Colon (tissue), 2 donors: ENCODE measurements at regions not wholly inside any gene's neighbourhood (a gene's known extent, or its start where the extent isn't known, plus 50 kb on each side); places are given as distances from the start of the nearest gene placed in this dataset.

Experiments used
- FAIRE-seq: peaks from 2 replicates; lab custom pipeline; 2012; peaks lifted over from hg19 to GRCh38; lab: Jason Lieb, UNC
- donor health status: control.
- donor health status: control.

- no peak for FAIRE-seq
Measured at GRCh38 chr9:106713206-106713605, 149.8 kb upstream of the ZNF462 start.

- FAIRE-seq: no peak
Measured at GRCh38 chr9:106716820-106717219, 146.1 kb upstream of the ZNF462 start.

- FAIRE-seq: no peak
Measured at GRCh38 chr9:106717686-106718085, 145.3 kb upstream of the ZNF462 start.

GRCh38 chr9:106718936-106719335 is 144.0 kb upstream of the ZNF462 start:
- FAIRE-seq: no peak

GRCh38 chr9:106722051-106722753 is 140.8 kb upstream of the ZNF462 start:
- no peak for FAIRE-seq

- no peak for FAIRE-seq
Measured at GRCh38 chr9:106723926-106724325, 139.0 kb upstream of the ZNF462 start.

GRCh38 chr9:106724566-106724965 is 138.4 kb upstream of the ZNF462 start:
- FAIRE-seq: no peak

GRCh38 chr9:106726070-106726815 is 136.7 kb upstream of the ZNF462 start:
- no peak for FAIRE-seq

- no peak for FAIRE-seq
Measured at GRCh38 chr9:106727969-106728368, 135.0 kb upstream of the ZNF462 start.

GRCh38 chr9:106728860-106729259 is 134.1 kb upstream of the ZNF462 start:
- no peak for FAIRE-seq

GRCh38 chr9:106731910-106732309 is 131.1 kb upstream of the ZNF462 start:
- FAIRE-seq: no peak

- no peak for FAIRE-seq
Measured at GRCh38 chr9:106733828-106734380, 129.1 kb upstream of the ZNF462 start.

- FAIRE-seq: no peak
Measured at GRCh38 chr9:106737516-106737915, 125.5 kb upstream of the ZNF462 start.

GRCh38 chr9:106738109-106738508 is 124.9 kb upstream of the ZNF462 start:
- no peak for FAIRE-seq

GRCh38 chr9:106745457-106745856 is 117.5 kb upstream of the ZNF462 start:
- no peak for FAIRE-seq

- FAIRE-seq: no peak
Measured at GRCh38 chr9:106745876-106746275, 117.1 kb upstream of the ZNF462 start.

GRCh38 chr9:106751681-106752080 is 111.3 kb upstream of the ZNF462 start:
- no peak for FAIRE-seq

GRCh38 chr9:106752581-106752980 is 110.4 kb upstream of the ZNF462 start:
- FAIRE-seq: no peak

- FAIRE-seq: no peak
Measured at GRCh38 chr9:106753155-106753671, 109.8 kb upstream of the ZNF462 start.

- FAIRE-seq: no peak
Measured at GRCh38 chr9:106755736-106756135, 107.2 kb upstream of the ZNF462 start.

GRCh38 chr9:106757514-106757913 is 105.5 kb upstream of the ZNF462 start:
- FAIRE-seq: no peak

GRCh38 chr9:106758911-106759310 is 104.1 kb upstream of the ZNF462 start:
- peak; percentile 28 for FAIRE-seq

- no peak for FAIRE-seq
Measured at GRCh38 chr9:106761493-106761892, 101.5 kb upstream of the ZNF462 start.
